SK-N-SH treated with all-trans-retinoic acid at 6 μM for 48 hours (cell line): ENCODE measurements at regions not wholly inside any gene's neighbourhood (a gene's known extent, or its start where the extent isn't known, plus 50 kb on each side); places are given as distances from the start of the nearest gene placed in this dataset.

Source experiments
- ATAC-seq: fragments of 200-7000 bp; cut with Tn5 transposase; 3 replicates; pipeline ENCODE4 v1.9.1; 2020; ENCODE audit warnings: mild to moderate bottlenecking, moderate library complexity
- BACH2 ChIP-seq: fragments of 250-450 bp; sonication (Bioruptor Pico); IDR thresholded peaks from 2 replicates; pipeline ENCODE4 v1.9.0; 2021; ENCODE audit warnings: mild to moderate bottlenecking, borderline replicate concordance
- CSDC2 ChIP-seq: fragments of 250-450 bp; sonication (Bioruptor Pico); IDR thresholded peaks from 2 replicates; pipeline ENCODE4 v1.5.0; 2020; ENCODE audit warnings: mild to moderate bottlenecking, moderate library complexity
- ESRRG ChIP-seq: fragments of 250-450 bp; sonication (Bioruptor Pico); IDR thresholded peaks from 2 replicates; pipeline ENCODE4 v1.6.1; 2021; ENCODE audit warnings: mild to moderate bottlenecking
- GLIS3 ChIP-seq: fragments of 250-450 bp; sonication (Bioruptor Pico); IDR thresholded peaks from 2 replicates; pipeline ENCODE4 v1.5.0; 2020; ENCODE audit warnings: mild to moderate bottlenecking, moderate library complexity
- ISL1 ChIP-seq: fragments of 250-450 bp; sonication (Bioruptor Pico); IDR thresholded peaks from 2 replicates; pipeline ENCODE4 v2.1.2; 2022; ENCODE audit warnings: mild to moderate bottlenecking, moderate library complexity
- RARB ChIP-seq: fragments of 250-450 bp; sonication (Bioruptor Pico); IDR thresholded peaks from 2 replicates; pipeline ENCODE4 v1.8.0; 2021; ENCODE audit warnings: mild to moderate bottlenecking, moderate library complexity
- SNAI2 ChIP-seq: fragments of 250-450 bp; sonication (Bioruptor Pico); IDR thresholded peaks from 2 replicates; pipeline ENCODE4 v1.5.0; 2020; ENCODE audit warnings: mild to moderate bottlenecking, moderate library complexity
- TCF4 ChIP-seq: fragments of 250-450 bp; sonication (Bioruptor Pico); IDR thresholded peaks from 2 replicates; pipeline ENCODE4 v1.8.0; 2021; ENCODE audit warnings: mild to moderate bottlenecking, moderate library complexity, borderline replicate concordance
- TOX ChIP-seq: fragments of 250-450 bp; sonication (Bioruptor Pico); IDR thresholded peaks from 2 replicates; pipeline ENCODE4 v1.8.0; 2021; ENCODE audit warnings: mild to moderate bottlenecking, moderate library complexity, borderline replicate concordance
- ZC3H10 ChIP-seq: fragments of 250-450 bp; sonication (Bioruptor Pico); IDR thresholded peaks from 2 replicates; pipeline ENCODE4 v1.5.1; 2021; ENCODE audit warnings: mild to moderate bottlenecking, moderate library complexity
- ZFP30 ChIP-seq: fragments of 450-650 bp; formaldehyde crosslinking; IDR thresholded peaks from 2 replicates; pipeline ENCODE4 v1.5.0; 2022; ENCODE audit warnings: mild to moderate bottlenecking, moderate library complexity
- ZNF565 ChIP-seq: fragments of 450-650 bp; formaldehyde crosslinking; conservative IDR thresholded peaks from 2 replicates; pipeline ENCODE4 v1.5.0; 2020; ENCODE audit warnings: low read depth, mild to moderate bottlenecking, moderate library complexity
- ZNF70 ChIP-seq: fragments of 450-650 bp; formaldehyde crosslinking; IDR thresholded peaks from 2 replicates; pipeline ENCODE4 v1.5.0; 2020; ENCODE audit warnings: mild to moderate bottlenecking, moderate library complexity
- TF ChIP-seq, protein P1 (sequence below): fragments of 250-450 bp; sonication (Bioruptor Pico); IDR thresholded peaks from 2 replicates; pipeline ENCODE4 v1.8.0; 2021; ENCODE audit warnings: low read depth, mild to moderate bottlenecking, moderate library complexity, borderline replicate concordance
- TF ChIP-seq, protein P2 (sequence below): fragments of 250-450 bp; sonication (Bioruptor Pico); IDR thresholded peaks from 2 replicates; pipeline ENCODE4 v1.5.0; 2020; ENCODE audit warnings: mild to moderate bottlenecking, moderate library complexity
- TF ChIP-seq, protein P3 (sequence below): fragments of 250-450 bp; sonication (Bioruptor Pico); IDR thresholded peaks from 2 replicates; pipeline ENCODE4 v1.8.0; 2020; ENCODE audit warnings: mild to moderate bottlenecking, moderate library complexity, borderline replicate concordance

DNA sequence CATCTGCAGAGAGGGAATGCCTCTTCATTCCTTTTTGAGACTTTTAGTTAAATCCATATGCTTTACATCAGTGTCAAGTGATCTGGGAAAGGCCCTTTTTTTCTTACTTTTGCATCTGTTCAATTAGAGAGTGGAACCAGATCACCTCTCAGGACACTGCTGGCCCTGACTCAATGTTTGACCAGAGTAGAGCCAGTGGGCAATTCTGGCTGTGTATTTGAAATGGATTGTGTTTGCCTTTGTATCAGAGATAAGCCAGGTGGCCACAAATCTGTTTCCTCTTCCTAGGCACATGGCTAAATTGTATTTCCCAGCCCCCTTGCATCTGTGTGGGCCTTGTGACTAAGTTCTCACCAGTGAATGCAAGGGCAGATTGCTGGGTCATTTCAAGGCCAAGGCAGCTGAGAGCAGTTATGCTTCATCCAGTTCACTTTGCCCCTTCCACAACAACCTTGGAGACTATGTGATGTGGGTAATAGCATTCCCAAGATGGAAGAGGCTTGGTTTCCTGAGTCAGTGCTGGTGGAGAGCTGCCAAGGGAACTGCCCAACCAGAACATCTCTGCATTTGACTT is 75.6 kb upstream of the CACNA2D3 start:
- no peak for ATAC-seq
- TF ChIP-seq BACH2 (CRISPR knock-in tag) = no peak
- TF ChIP-seq ISL1 (CRISPR knock-in tag) = peak; percentile 79
- no peak for TF ChIP-seq GLIS3 (CRISPR knock-in tag)
- TF ChIP-seq, protein P1, sequence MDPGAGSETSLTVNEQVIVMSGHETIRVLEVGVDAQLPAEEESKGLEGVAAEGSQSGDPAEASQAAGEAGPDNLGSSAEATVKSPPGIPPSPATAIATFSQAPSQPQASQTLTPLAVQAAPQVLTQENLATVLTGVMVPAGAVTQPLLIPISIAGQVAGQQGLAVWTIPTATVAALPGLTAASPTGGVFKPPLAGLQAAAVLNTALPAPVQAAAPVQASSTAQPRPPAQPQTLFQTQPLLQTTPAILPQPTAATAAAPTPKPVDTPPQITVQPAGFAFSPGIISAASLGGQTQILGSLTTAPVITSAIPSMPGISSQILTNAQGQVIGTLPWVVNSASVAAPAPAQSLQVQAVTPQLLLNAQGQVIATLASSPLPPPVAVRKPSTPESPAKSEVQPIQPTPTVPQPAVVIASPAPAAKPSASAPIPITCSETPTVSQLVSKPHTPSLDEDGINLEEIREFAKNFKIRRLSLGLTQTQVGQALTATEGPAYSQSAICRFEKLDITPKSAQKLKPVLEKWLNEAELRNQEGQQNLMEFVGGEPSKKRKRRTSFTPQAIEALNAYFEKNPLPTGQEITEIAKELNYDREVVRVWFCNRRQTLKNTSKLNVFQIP (CRISPR knock-in tag) = no peak
- TF ChIP-seq, protein P2, sequence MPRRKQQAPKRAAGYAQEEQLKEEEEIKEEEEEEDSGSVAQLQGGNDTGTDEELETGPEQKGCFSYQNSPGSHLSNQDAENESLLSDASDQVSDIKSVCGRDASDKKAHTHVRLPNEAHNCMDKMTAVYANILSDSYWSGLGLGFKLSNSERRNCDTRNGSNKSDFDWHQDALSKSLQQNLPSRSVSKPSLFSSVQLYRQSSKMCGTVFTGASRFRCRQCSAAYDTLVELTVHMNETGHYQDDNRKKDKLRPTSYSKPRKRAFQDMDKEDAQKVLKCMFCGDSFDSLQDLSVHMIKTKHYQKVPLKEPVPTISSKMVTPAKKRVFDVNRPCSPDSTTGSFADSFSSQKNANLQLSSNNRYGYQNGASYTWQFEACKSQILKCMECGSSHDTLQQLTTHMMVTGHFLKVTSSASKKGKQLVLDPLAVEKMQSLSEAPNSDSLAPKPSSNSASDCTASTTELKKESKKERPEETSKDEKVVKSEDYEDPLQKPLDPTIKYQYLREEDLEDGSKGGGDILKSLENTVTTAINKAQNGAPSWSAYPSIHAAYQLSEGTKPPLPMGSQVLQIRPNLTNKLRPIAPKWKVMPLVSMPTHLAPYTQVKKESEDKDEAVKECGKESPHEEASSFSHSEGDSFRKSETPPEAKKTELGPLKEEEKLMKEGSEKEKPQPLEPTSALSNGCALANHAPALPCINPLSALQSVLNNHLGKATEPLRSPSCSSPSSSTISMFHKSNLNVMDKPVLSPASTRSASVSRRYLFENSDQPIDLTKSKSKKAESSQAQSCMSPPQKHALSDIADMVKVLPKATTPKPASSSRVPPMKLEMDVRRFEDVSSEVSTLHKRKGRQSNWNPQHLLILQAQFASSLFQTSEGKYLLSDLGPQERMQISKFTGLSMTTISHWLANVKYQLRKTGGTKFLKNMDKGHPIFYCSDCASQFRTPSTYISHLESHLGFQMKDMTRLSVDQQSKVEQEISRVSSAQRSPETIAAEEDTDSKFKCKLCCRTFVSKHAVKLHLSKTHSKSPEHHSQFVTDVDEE (CRISPR knock-in tag) = peak; percentile 77; the same call in 1 of the 2 replicates
- no peak for TF ChIP-seq ZNF70 (CRISPR knock-in tag)
- TF ChIP-seq ZC3H10 (CRISPR knock-in tag) = no peak
- TF ChIP-seq ZFP30 = no peak
- TF ChIP-seq, protein P3, sequence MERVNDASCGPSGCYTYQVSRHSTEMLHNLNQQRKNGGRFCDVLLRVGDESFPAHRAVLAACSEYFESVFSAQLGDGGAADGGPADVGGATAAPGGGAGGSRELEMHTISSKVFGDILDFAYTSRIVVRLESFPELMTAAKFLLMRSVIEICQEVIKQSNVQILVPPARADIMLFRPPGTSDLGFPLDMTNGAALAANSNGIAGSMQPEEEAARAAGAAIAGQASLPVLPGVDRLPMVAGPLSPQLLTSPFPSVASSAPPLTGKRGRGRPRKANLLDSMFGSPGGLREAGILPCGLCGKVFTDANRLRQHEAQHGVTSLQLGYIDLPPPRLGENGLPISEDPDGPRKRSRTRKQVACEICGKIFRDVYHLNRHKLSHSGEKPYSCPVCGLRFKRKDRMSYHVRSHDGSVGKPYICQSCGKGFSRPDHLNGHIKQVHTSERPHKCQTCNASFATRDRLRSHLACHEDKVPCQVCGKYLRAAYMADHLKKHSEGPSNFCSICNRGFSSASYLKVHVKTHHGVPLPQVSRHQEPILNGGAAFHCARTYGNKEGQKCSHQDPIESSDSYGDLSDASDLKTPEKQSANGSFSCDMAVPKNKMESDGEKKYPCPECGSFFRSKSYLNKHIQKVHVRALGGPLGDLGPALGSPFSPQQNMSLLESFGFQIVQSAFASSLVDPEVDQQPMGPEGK (CRISPR knock-in tag) = no peak
- TF ChIP-seq RARB (CRISPR knock-in tag) = no peak
- peak; percentile 92 for TF ChIP-seq TCF4 (CRISPR knock-in tag)

DNA sequence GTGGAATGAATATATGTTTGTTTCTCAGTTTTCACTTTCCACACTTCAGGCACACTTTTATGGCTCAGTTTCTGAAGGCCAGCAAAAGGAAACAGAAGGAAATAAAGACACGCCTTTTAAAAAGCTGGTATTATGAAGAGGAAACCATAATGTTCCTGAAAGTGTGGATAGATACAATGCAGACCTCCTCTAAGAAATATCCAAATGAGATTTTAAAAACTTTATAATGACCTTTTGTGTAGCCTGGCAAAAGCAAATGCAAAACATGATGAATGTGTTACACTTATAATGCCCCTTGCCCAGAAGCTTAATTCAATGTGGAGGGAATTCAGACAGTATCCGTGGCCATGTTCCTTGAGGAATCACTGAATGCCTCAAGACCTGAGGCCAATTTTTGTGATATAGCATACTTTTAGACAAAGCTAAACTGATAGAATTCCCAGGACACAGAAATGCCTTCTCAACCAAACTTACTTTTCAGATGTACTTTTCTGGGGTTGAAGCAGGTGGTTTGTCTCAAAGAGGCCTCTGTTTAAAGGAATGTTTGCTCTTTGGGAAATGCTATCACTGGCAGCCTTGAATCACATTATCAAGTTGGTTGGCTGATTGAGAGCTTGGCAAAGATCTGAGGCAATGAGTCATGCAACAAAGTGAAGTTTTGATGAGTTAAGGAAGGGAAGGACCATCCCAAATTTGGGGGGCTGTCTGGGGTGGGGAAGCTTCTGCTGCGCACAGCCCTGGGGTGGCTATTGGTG is 77.1 kb upstream of the CACNA2D3 start:
- TF ChIP-seq, protein P2 (CRISPR knock-in tag) = no peak
- 0 out of 2 replicates have a peak, but pooled peaks have one; percentile 33 for TF ChIP-seq ISL1 (CRISPR knock-in tag)
- no peak for ATAC-seq

DNA sequence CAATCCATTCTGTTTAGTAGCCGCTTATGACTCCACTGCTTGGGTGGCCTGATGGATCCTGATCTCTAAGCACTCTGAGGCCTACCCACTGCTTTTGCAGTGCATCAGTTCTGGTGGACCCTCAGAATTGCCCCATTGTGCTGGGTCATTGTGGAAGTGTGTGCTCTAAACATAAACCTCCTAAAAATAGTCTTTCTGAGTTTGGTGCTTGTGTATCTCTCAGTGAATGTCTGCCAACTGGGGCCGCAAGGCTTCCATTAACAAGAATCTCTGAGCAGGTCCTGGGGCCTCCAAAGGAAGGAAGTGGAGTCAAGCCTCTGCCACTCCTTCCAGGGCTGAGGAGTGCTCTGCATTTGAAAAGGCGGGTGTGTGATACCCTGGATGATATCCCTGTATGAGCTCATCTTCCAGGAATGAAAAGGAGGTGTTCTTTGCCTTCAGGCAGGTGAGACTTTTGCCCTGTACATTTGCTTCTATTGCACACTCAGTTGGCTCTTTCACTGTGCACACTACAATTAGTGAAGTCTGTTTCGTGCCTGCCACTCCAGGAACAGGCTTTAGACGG is 80.0 kb upstream of the CACNA2D3 start:
- no peak for ATAC-seq
- TF ChIP-seq ZNF565 (CRISPR knock-in tag) = no peak
- TF ChIP-seq, protein P2 (CRISPR knock-in tag) = no peak
- TF ChIP-seq GLIS3 (CRISPR knock-in tag) = no peak
- no peak for TF ChIP-seq ESRRG (CRISPR knock-in tag)
- TF ChIP-seq SNAI2 (CRISPR knock-in tag) = no peak
- TF ChIP-seq ZNF70 (CRISPR knock-in tag) = no peak
- no peak for TF ChIP-seq CSDC2 (CRISPR knock-in tag)
- TF ChIP-seq TOX (CRISPR knock-in tag) = no peak
